Femur (tissue), 1 donor: ENCODE measurements at regions not wholly inside any gene's neighbourhood (a gene's known extent, or its start where the extent isn't known, plus 50 kb on each side); places are given as distances from the start of the nearest gene placed in this dataset.
"Not testable (repeated sequence)": the region's sequence is repeated elsewhere in the genome, so short reads cannot be mapped to it uniquely, and the experiment has no call there.

ENCODE experiments used
- DNase-seq: peaks from one replicate; pipeline ENCODE4 v3.0.0-alpha.2; 2017

GRCh38 chr16:13336907-13337881 is 435.8 kb downstream of the SHISA9 start:
- DNase-seq, result not testable (repeated sequence)

DNA sequence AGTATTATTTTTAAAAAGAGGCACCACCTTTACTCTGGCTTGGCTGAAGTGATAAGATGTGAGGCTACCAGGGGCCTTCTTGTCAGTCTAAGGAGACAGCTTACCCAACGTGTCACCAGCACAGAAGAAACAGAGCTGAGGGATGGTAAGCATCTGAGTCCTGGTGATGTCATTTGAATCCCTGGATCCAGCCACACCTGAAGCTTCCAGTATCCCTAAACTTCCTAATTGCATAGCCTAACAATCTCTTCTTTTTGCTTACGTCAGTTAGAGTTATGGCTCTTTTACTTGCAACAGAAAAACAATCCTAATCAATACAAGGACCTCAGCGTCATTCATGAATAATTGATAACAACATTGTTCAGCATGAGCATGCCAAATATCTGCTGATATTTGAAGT is 436.6 kb downstream of the SHISA9 start:
- DNase-seq, result no peak

GRCh38 chr16:13342675-13343074 is 441.3 kb downstream of the SHISA9 start:
- DNase-seq, result no peak

GRCh38 chr16:13344001-13344400 is 442.6 kb downstream of the SHISA9 start:
- no peak for DNase-seq

GRCh38 chr16:13348416-13348815 is 447.0 kb downstream of the SHISA9 start:
- DNase-seq, result no peak

GRCh38 chr16:13350000-13350399 is 448.6 kb downstream of the SHISA9 start:
- no peak for DNase-seq

DNA sequence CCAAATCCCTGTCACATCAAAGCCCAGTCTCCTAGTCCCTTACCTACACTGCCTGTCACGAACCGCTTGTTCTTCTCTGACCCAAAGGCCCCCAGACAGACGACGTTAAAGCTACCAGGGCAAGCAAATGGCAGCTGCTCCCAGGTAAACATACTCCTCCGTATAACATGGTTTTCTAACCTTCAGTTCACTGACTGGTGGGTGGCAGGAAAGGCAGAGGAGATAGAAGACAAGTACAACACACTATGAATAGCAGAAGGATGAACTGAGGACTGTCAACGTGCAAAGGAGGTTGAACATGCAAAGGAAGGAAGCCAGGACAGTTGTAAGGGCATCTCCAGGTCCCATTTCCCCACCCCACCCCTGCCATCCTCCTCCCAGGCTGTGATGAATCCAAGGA is 449.8 kb downstream of the SHISA9 start:
- no peak for DNase-seq

DNA sequence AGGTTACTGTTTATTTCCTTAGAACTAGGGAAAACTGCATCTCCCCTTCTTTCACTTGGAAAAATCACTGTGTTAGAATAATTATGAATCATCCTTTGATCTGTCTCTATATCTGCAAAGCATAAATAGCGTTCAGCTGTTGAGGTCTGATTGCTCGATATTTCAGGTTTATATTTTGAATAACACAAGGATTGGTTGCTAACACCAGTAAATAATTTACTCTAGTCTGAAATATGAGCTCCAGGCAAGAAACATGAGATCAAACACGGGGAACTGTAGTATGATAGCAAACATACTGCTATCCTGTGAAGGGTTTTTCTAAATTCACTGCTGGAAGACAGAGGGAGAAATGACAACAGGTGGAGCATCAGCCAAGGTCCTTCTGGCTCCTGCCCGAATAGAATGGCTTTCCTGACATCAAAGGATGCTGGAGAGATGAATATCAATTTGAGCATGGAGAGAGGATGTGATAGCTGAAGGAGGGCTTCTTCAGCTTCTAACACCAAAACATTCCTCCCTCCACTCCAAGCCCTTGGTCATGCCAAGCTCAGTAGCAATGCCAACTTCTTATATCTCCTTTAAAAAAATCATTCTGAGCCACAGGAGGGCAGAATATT is 450.3 kb downstream of the SHISA9 start:
- DNase-seq, result no peak

- not testable (repeated sequence) for DNase-seq
These were observed 451.4 kb downstream of the SHISA9 start for GRCh38 chr16:13352796-13353195.

DNA sequence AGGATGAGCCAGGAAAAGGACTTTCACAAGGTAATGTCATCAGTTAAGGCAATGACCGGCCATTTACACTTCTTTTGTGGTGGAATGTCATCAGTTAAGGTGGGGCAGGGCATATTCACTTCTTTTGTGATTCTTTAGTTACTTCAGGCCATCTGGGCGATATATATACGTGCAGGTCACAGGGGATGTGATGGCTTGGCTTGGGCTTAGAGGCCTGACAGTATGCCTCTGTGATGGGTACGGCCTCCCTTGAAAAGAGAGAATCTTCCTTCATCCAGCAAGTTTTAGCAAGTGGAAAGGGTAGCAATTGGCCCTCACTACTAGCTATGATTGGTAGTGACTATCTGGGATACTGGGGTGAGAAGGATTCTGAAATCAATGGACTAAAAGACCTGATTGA is 456.4 kb downstream of the SHISA9 start:
- not testable (repeated sequence) for DNase-seq

GRCh38 chr16:13359835-13360234 is 458.4 kb downstream of the SHISA9 start:
- DNase-seq, result no peak

GRCh38 chr16:13372421-13372820 is 471.0 kb downstream of the SHISA9 start:
- no peak for DNase-seq

GRCh38 chr16:13376174-13376573 is 474.8 kb downstream of the SHISA9 start:
- DNase-seq, result no peak

GRCh38 chr16:13377143-13377542 is 475.7 kb downstream of the SHISA9 start:
- DNase-seq, result no peak

DNA sequence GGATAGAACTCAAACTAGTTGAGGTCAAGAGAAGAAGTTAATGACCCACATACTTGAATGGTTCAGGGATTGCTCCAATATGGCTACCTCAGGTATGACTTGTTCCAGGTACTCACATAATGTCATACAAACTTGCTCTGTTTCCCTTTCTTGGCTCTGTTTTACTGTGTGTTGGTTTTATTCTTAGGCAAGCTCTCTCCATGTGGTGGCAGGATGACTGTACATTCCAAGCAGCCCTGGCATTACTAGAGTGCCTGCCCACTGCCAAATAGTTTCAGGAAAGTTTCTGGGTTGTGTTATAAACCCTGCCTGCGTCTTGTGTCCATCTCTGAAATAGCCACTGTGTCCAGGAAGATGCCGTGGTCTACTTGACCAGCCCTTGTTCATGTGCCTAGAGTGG is 476.8 kb downstream of the SHISA9 start:
- no peak for DNase-seq

GRCh38 chr16:13379266-13379665 is 477.9 kb downstream of the SHISA9 start:
- DNase-seq, result no peak

DNA sequence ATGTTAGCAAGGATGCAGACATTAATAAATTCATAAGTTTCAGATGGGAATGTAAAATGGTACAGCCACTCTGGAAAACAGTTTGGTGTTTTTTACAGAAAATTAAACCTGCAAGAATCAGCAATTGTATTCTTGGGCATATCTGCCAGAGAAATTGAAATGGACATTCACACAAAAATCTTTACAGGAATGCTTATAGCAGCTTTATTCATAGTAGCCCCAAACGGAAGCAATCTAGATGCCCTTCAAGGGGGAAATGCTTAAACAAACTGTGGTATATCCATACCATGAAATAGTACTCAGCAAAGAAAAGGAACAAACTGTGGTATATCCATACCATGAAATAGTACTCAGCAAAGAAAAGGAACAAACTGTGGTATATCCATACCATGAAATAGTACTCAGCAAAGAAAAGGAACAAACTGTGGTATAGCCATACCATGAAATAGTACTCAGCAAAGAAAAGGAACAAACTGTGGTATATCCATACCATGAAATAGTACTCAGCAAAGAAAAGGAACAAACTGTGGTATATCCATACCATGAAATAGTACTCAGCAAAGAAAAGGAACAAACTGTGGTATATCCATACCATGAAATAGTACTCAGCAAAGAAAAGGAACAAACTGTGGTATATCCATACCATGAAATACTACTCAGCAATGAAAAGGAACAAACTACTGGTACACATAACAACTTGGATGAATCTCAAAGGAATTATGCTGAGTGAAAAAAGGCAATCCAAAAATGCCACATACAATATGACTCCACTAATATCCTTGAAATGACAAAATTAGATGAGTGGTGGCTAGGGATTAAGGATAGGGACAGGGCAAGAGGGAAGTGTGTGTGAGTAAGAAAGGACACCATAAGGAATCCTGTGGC is 484.0 kb downstream of the SHISA9 start:
- DNase-seq, result not testable (repeated sequence)

DNA sequence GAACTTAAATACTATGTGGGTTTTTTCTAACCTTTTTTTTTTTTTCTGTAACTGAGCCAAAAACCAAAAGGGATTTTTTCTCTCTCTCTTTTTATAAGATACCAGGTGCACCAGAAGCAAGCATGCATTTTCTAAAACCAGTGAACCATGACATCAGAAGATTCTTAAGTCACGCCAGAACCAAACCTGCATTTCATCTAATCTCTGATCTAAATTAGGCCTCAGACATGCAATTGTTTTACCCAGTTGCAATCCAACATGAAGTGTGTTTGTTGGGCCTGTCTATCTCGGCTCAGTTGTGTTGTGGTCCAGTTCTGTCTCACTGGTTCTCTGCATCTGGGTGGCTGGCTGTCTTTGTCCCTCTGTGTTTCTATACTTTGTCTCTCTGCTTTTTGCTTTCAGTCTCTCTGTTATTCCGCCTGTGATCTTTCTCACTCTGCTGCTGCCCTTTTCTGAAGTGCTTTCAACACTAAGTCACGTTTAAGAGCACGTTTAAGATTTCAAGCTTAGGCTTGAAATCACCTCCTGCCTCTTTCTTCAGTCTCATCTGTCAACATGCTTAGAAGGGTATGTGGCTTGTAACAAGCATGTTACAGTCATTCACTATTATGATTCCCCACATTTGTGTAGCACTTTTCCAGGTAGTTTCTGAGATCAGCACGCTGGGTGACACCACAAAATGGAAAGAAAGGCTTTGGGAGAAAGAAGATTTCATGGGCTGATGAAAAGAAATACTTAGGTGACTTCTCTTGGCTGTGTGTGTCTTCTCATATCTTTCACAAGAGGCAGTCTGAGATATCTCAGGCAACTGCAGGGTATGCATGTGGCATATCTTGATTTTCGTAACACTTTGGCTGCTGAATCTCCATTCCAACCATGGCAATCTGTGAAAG is 488.9 kb downstream of the SHISA9 start:
- DNase-seq, result no peak

DNA sequence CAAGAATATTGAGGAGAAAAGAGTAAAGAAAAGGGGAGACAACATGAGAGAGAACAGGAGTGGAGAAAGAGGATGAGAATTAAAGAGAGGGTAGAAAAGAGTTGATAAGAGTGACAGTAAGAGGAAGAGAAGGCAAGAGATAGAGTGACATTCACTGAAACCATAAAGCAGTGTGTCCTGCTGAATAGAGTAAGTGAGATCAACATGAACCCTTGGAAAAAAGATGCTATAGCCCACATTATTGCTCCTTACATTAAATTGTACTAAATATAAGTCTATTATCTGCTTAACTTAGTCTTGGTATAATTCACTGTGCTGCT is 489.5 kb downstream of the SHISA9 start:
- DNase-seq, result no peak

- DNase-seq, result no peak
These were observed 489.9 kb downstream of the SHISA9 start for GRCh38 chr16:13391337-13391736.

GRCh38 chr16:13392341-13392740 is 490.9 kb downstream of the SHISA9 start:
- no peak for DNase-seq

GRCh38 chr16:13393816-13394215 is 492.4 kb downstream of the SHISA9 start:
- no peak for DNase-seq
